Stimulated activated naive B cell treated with anti-CD40 and anti-IgM and Interleukin-4, amounts not matched to agents 10 μg/mL and 1 μg/mL and 100 μg/mL, for 72 hours (primary cell): ENCODE measurements at regions not wholly inside any gene's neighbourhood (a gene's known extent, or its start where the extent isn't known, plus 50 kb on each side); places are given as distances from the start of the nearest gene placed in this dataset.
A peak's percentile ranks its signal among the peaks of the same experiment; 100 is the strongest.

ENCODE experiments used
- ATAC-seq, 2 donors: fragments of 150-1000 bp; cut with Tn5 transposase; replicated peaks; 2 replicates each; pipeline ENCODE4 v1.10.0; 2021; ENCODE audit warnings: moderate library complexity in 1 of 2
- DNase-seq: peaks from one replicate; pipeline ENCODE4 v3.0.0; 2021
- H3K27ac Mint-ChIP-seq: one replicate; pipeline ENCODE4 v1.8.0; 2022; ENCODE audit warnings: mild to moderate bottlenecking, mixed read lengths
- H3K27me3 Mint-ChIP-seq, 2 donors: one replicate each; pipeline ENCODE4 v1.8.0; 2022; ENCODE audit warnings: mixed read lengths in 2 of 2
- H3K36me3 Mint-ChIP-seq, 2 donors: one replicate each; pipeline ENCODE4 v1.8.0; 2022; ENCODE audit warnings: mixed read lengths in 2 of 2, mild to moderate bottlenecking in 1 of 2
- H3K4me1 Mint-ChIP-seq, 2 donors: one replicate each; pipeline ENCODE4 v1.8.0; 2022; ENCODE audit warnings: mixed read lengths in 2 of 2, mild to moderate bottlenecking in 1 of 2
- H3K4me3 Mint-ChIP-seq, 2 donors: one replicate each; pipeline ENCODE4 v1.8.0; 2022; ENCODE audit warnings: mild to moderate bottlenecking in 2 of 2, mixed read lengths in 2 of 2, moderate library complexity in 1 of 2
- H3K9me3 Mint-ChIP-seq, 2 donors: one replicate each; pipeline ENCODE4 v1.8.0; 2022; ENCODE audit warnings: mixed read lengths in 2 of 2, mild to moderate bottlenecking in 1 of 2

GRCh38 chr11:42502151-42502550 lies 809.6 kb upstream of the API5 start:
- no peak overlapping the region for H3K27ac Mint-ChIP-seq
- peaks cover 5 to 11% of the 10 kb centered on the region in 2 donors for H3K9me3 Mint-ChIP-seq
- ATAC-seq: no peak
- no peak overlapping the region for H3K4me3 Mint-ChIP-seq
- DNase-seq: no peak
- H3K27me3 Mint-ChIP-seq: no peaks in the 10 kb centered on the region
- H3K4me1 Mint-ChIP-seq: no peaks in the 10 kb centered on the region
- H3K36me3 Mint-ChIP-seq: no peaks in the 10 kb centered on the region

GRCh38 chr11:42521994-42522393 lies 789.8 kb upstream of the API5 start:
- ATAC-seq: no peak

GRCh38 chr11:42524534-42525227 lies 787.1 kb upstream of the API5 start:
- no peaks in the 10 kb centered on the region for H3K4me1 Mint-ChIP-seq
- DNase-seq (peak; percentile 21), ATAC-seq (peak; percentile 72 to 81)

More at GRCh38 chr11:42521994-42522393, 789.8 kb upstream of the API5 start:
- H3K4me3 Mint-ChIP-seq: no peak overlapping the region
- H3K9me3 Mint-ChIP-seq: peaks cover 0 to 4% of the 10 kb centered on the region in 2 donors
- DNase-seq: no peak
- H3K27me3 Mint-ChIP-seq: no peaks in the 10 kb centered on the region
- no peaks in the 10 kb centered on the region for H3K36me3 Mint-ChIP-seq
- H3K4me1 Mint-ChIP-seq: no peaks in the 10 kb centered on the region
- H3K27ac Mint-ChIP-seq: no peak overlapping the region

DNA sequence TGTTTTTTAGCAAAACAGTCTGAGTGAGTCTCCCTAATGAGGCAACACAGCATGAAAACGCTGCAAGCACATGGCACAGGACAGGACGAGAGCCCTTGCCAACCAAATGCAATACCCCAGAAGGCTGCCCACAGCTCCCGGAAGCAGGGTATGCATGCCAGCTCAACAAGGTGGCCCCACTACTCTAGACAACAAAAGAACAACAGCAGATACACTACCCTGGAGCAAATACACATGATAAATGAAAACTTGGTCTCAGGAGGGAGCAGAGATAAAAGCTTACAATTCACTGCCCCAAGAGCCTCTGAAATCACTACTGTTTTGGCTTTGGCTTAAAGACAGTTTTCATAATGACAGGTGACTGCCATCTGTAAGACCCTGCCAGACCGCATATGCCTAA lies 785.4 kb upstream of the API5 start:
- Mint-ChIP-seq H3K27ac (no peak overlapping the region), H3K27me3 (no peaks in the 10 kb centered on the region)

More at GRCh38 chr11:42524534-42525227, 787.1 kb upstream of the API5 start:
- H3K9me3 Mint-ChIP-seq: peaks cover 0 to 3% of the 10 kb centered on the region in 2 donors
- H3K27ac Mint-ChIP-seq: no peak overlapping the region
- no peak overlapping the region for H3K4me3 Mint-ChIP-seq
- no peaks in the 10 kb centered on the region for H3K36me3 Mint-ChIP-seq
- no peaks in the 10 kb centered on the region for H3K27me3 Mint-ChIP-seq

GRCh38 chr11:42528471-42528870 lies 783.3 kb upstream of the API5 start:
- Mint-ChIP-seq H3K27ac (no peak overlapping the region), H3K27me3 (no peaks in the 10 kb centered on the region), H3K4me3 (no peak overlapping the region), H3K36me3 (no peaks in the 10 kb centered on the region), H3K4me1 (no peaks in the 10 kb centered on the region), H3K9me3 (peaks cover 0 to 4% of the 10 kb centered on the region in 2 donors)
- DNase-seq: no peak
- no peak for ATAC-seq

More for the DNA sequence above, 785.4 kb upstream of the API5 start:
- Mint-ChIP-seq H3K9me3 (peaks cover 0 to 4% of the 10 kb centered on the region in 2 donors), H3K36me3 (no peaks in the 10 kb centered on the region), H3K4me1 (no peaks in the 10 kb centered on the region), H3K4me3 (no peak overlapping the region)
- ATAC-seq: no peak
- no peak for DNase-seq

- Mint-ChIP-seq H3K27ac (no peak overlapping the region), H3K4me3 (no peak overlapping the region), H3K27me3 (no peaks in the 10 kb centered on the region), H3K4me1 (no peaks in the 10 kb centered on the region), H3K36me3 (no peaks in the 10 kb centered on the region), H3K9me3 (peaks cover 0 to 5% of the 10 kb centered on the region in 2 donors)
- no peak for ATAC-seq
- no peak for DNase-seq
These were observed 782.9 kb upstream of the API5 start for GRCh38 chr11:42528911-42529310.

DNA sequence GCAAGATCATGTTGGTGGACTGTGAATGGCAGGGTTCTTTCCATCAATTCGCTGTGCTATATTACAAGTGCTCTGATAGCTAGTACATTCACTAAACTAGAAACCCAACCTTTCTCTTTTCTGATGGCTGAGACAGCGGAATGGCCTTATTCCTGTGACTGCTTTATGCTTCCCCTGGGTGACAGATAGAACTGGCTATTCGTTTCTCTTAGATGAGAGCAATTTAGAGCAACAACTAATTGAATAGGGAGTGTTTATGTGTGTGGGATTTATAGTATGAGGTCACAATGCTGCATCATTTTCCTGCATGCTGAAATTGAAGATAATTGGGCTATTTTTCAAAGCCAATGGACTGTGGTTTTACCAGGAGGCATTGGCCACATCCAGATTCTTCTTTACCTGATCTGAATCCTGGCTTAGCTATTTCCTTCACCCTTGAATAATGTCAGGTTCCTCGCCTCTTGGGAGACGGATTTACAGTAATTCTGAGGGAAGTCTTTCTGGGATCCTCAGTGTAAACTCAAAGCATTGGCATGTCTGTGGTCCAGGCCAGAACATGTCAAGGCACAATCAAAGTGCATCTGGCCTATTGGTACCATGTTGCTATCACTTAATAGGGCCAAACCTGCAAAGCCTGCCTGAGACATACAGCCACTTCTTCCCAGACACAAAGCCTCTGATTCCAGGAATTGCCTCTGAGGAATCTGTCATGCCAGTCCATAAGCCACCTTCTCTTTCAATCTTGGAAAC lies 775.0 kb upstream of the API5 start:
- no peak overlapping the region for H3K4me3 Mint-ChIP-seq
- ATAC-seq (no peak), DNase-seq (no peak)
- no peaks in the 10 kb centered on the region for H3K36me3 Mint-ChIP-seq
- no peaks in the 10 kb centered on the region for H3K4me1 Mint-ChIP-seq
- H3K9me3 Mint-ChIP-seq: peaks cover 0 to 10% of the 10 kb centered on the region in 2 donors
- no peak overlapping the region for H3K27ac Mint-ChIP-seq
- no peaks in the 10 kb centered on the region for H3K27me3 Mint-ChIP-seq

DNA sequence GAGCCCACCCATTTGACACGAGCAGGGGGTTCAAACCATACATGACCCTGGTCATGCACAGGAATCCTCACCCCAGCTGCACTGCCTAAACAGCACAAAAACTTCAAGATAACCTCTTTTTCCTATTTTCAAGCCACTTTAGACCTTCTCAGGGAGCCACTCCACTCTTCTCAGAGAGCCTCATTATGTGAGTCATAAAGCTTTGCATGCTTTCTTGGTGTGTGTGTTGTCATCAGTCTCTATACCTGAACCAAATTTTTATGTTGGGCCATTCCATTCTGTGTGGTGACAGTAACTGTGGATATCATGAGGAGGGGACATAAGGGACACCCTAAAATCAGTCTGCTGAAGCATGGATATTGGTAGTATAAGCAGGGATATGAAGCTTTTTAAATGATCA lies 769.5 kb upstream of the API5 start:
- Mint-ChIP-seq H3K9me3 (peaks cover 3 to 6% of the 10 kb centered on the region in 2 donors), H3K36me3 (no peaks in the 10 kb centered on the region), H3K27ac (no peak overlapping the region), H3K4me1 (no peaks in the 10 kb centered on the region), H3K27me3 (no peaks in the 10 kb centered on the region), H3K4me3 (no peak overlapping the region)
- ATAC-seq (no peak), DNase-seq (no peak)

GRCh38 chr11:42543844-42544419 lies 767.9 kb upstream of the API5 start:
- H3K27ac Mint-ChIP-seq: no peak overlapping the region
- no peaks in the 10 kb centered on the region for H3K36me3 Mint-ChIP-seq
- H3K9me3 Mint-ChIP-seq: peaks cover 3 to 6% of the 10 kb centered on the region in 2 donors
- H3K4me1 Mint-ChIP-seq: no peaks in the 10 kb centered on the region
- no peak for ATAC-seq
- H3K4me3 Mint-ChIP-seq: no peak overlapping the region
- no peak for DNase-seq
- no peaks in the 10 kb centered on the region for H3K27me3 Mint-ChIP-seq

GRCh38 chr11:42544726-42545125 lies 767.1 kb upstream of the API5 start:
- Mint-ChIP-seq H3K36me3 (no peaks in the 10 kb centered on the region), H3K4me3 (no peak overlapping the region), H3K27me3 (no peaks in the 10 kb centered on the region), H3K27ac (no peak overlapping the region), H3K9me3 (peaks cover 1 to 3% of the 10 kb centered on the region in 2 donors), H3K4me1 (no peaks in the 10 kb centered on the region)
- DNase-seq (no peak), ATAC-seq (no peak)

DNA sequence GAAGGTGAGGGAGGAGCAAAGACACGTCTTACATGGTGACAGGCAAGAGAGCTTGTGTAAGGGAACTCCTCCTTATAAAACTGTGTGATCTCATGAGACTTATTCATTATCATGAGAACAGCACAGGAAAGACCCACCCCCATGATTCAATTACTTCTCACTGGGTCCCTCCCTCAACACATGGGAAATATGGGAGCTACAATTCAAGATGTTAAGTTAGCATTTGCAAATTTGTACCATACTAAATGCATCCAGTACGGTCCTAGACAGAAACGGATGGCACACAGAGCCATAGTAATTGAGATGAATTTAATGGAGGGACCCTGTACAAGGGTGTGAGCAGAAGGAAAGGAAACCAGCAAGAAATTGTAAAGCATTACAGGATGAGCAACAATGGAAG lies 765.8 kb upstream of the API5 start:
- ATAC-seq: no peak
- no peak for DNase-seq
- H3K27me3 Mint-ChIP-seq: no peaks in the 10 kb centered on the region
- H3K27ac Mint-ChIP-seq: no peak overlapping the region
- H3K36me3 Mint-ChIP-seq: no peaks in the 10 kb centered on the region
- no peaks in the 10 kb centered on the region for H3K4me1 Mint-ChIP-seq
- peaks cover 0 to 3% of the 10 kb centered on the region in 2 donors for H3K9me3 Mint-ChIP-seq
- H3K4me3 Mint-ChIP-seq: no peak overlapping the region

- DNase-seq: no peak
- no peaks in the 10 kb centered on the region for H3K36me3 Mint-ChIP-seq
- no peaks in the 10 kb centered on the region for H3K27me3 Mint-ChIP-seq
- H3K27ac Mint-ChIP-seq: no peak overlapping the region
- H3K4me1 Mint-ChIP-seq: no peaks in the 10 kb centered on the region
- H3K9me3 Mint-ChIP-seq: no peaks in the 10 kb centered on the region
- ATAC-seq: no peak
- H3K4me3 Mint-ChIP-seq: no peak overlapping the region
These were observed 759.0 kb upstream of the API5 start for GRCh38 chr11:42552786-42553185.

GRCh38 chr11:42555190-42555589 lies 756.6 kb upstream of the API5 start:
- no peaks in the 10 kb centered on the region for H3K4me1 Mint-ChIP-seq
- H3K36me3 Mint-ChIP-seq: no peaks in the 10 kb centered on the region
- H3K27ac Mint-ChIP-seq: no peak overlapping the region
- no peak overlapping the region for H3K4me3 Mint-ChIP-seq
- DNase-seq (no peak), ATAC-seq (no peak)
- no peaks in the 10 kb centered on the region for H3K27me3 Mint-ChIP-seq
- no peaks in the 10 kb centered on the region for H3K9me3 Mint-ChIP-seq

GRCh38 chr11:42571131-42571877 lies 740.5 kb upstream of the API5 start:
- DNase-seq (no peak), ATAC-seq (no peak)
- Mint-ChIP-seq H3K4me1 (no peaks in the 10 kb centered on the region), H3K9me3 (peaks cover 8 to 9% of the 10 kb centered on the region in 2 donors), H3K36me3 (no peaks in the 10 kb centered on the region), H3K27me3 (no peaks in the 10 kb centered on the region), H3K27ac (no peak overlapping the region), H3K4me3 (no peak overlapping the region)
